Loucy (cell line): ENCODE measurements at regions not wholly inside any gene's neighbourhood (a gene's known extent, or its start where the extent isn't known, plus 50 kb on each side); places are given as distances from the start of the nearest gene placed in this dataset.

Source experiments
- H2AFZ ChIP-seq: fragments of 200-600 bp; sonication (generic); 2 replicates; pipeline ENCODE4 v1.6.0; 2016; ENCODE audit warnings: antibody characterized with exemption, mild to moderate bottlenecking, low read length, moderate library complexity
- H3F3A ChIP-seq: fragments of 200-600 bp; 2 replicates; pipeline ENCODE4 v1.6.0; 2016; ENCODE audit warnings: antibody characterized with exemption, low read depth, mild to moderate bottlenecking
- H3K27me3 ChIP-seq: fragments of 200-600 bp; sonication (generic); 2 replicates; pipeline ENCODE4 v1.6.1; 2014; ENCODE audit warnings: low read length, mild to moderate bottlenecking; ENCODE audit not compliant: insufficient read depth, poor library complexity, severe bottlenecking
- H3K36me3 ChIP-seq: fragments of 200-600 bp; sonication (generic); 2 replicates; pipeline ENCODE4 v1.6.1; 2016; ENCODE audit warnings: low read length; ENCODE audit not compliant: insufficient read depth
- H3K4me1 ChIP-seq: fragments of 200-600 bp; sonication (generic); 2 replicates; pipeline ENCODE4 v1.5.1; 2014; ENCODE audit warnings: low read length, mild to moderate bottlenecking; ENCODE audit not compliant: insufficient read depth, poor library complexity, severe bottlenecking
- H3K4me2 ChIP-seq: fragments of 200-600 bp; sonication (generic); 2 replicates; pipeline ENCODE4 v1.6.0; 2014; ENCODE audit warnings: antibody characterized with exemption, low read length, low read depth, mild to moderate bottlenecking; ENCODE audit not compliant: poor library complexity, severe bottlenecking
- H3K4me3 ChIP-seq: fragments of 200-600 bp; sonication (generic); 2 replicates; pipeline ENCODE4 v1.5.1; 2014; ENCODE audit warnings: low read length, mild to moderate bottlenecking, mixed read lengths; ENCODE audit not compliant: poor library complexity, severe bottlenecking
- H3K79me2 ChIP-seq: fragments of 200-600 bp; sonication (generic); 2 replicates; pipeline ENCODE4 v1.6.1; 2014; ENCODE audit warnings: low read length; ENCODE audit not compliant: insufficient read depth
- H3K9ac ChIP-seq: fragments of 200-600 bp; sonication (generic); 2 replicates; pipeline ENCODE4 v1.6.0; 2014; ENCODE audit warnings: mild to moderate bottlenecking, low read depth, low read length, moderate library complexity; ENCODE audit not compliant: poor library complexity, severe bottlenecking
- H3K9me2 ChIP-seq: fragments of 200-600 bp; sonication (generic); replicated peaks from 2 replicates; pipeline ENCODE4 v1.6.1; 2016; ENCODE audit warnings: low read depth, low read length, mixed read lengths
- H3K9me3 ChIP-seq: fragments of 200-600 bp; sonication (generic); 2 replicates; pipeline ENCODE4 v1.6.1; 2014; ENCODE audit warnings: mild to moderate bottlenecking, antibody characterized with exemption, low read length, low read depth; ENCODE audit not compliant: insufficient read depth
- H4K20me1 ChIP-seq: fragments of 200-600 bp; sonication (generic); 2 replicates; pipeline ENCODE4 v1.6.0; 2014; ENCODE audit warnings: antibody characterized with exemption, low read length, mild to moderate bottlenecking; ENCODE audit not compliant: insufficient read depth, poor library complexity, severe bottlenecking
- CTCF ChIP-seq: fragments of 200-600 bp; sonication (generic); conservative IDR thresholded peaks from 2 replicates; pipeline ENCODE4 v1.5.1; 2014; ENCODE audit warnings: mild to moderate bottlenecking, antibody characterized with exemption, low read length
- EZH2phosphoT487 ChIP-seq: fragments of 200-600 bp; IDR thresholded peaks from 2 replicates; pipeline ENCODE4 v1.6.1; 2018; ENCODE audit warnings: antibody characterized with exemption, mild to moderate bottlenecking, moderate library complexity, borderline replicate concordance

DNA sequence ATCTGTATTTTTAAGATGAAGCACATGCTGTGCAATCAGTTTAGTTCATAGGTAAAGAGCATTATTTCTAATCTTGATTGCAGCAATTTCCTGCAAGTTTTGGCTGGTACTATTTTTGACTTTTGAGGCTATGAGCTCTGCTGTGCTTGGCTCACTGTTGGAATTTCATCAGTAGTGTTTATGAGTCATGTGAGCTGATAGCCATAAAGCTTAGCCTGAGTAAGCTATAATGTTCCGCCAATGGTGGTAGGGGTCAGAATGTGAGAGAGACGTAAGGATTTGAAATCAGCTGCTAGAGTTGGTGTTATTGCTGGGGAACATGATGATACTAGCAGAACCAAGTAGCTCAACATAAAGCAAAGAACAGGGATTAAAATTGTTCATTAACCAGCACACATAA, 590.9 kb upstream of the GNPDA2 start:
- TF ChIP-seq EZH2phosphoT487 (no peak), CTCF (no peak)
- H3K79me2 ChIP-seq: no peaks in the 10 kb centered on the region
- H2AFZ ChIP-seq: no peak overlapping the region
- no peaks in the 10 kb centered on the region for H3K36me3 ChIP-seq
- H3K27me3 ChIP-seq: no peaks in the 10 kb centered on the region
- H4K20me1 ChIP-seq: no peaks in the 10 kb centered on the region
- H3F3A ChIP-seq: no peaks in the 10 kb centered on the region
- no peak overlapping the region for H3K4me2 ChIP-seq
- H3K9me2 ChIP-seq: no peaks in the 10 kb centered on the region
- H3K9ac ChIP-seq: no peak overlapping the region
- H3K4me3 ChIP-seq: no peak overlapping the region
- no peaks in the 10 kb centered on the region for H3K4me1 ChIP-seq
- no peaks in the 10 kb centered on the region for H3K9me3 ChIP-seq

DNA sequence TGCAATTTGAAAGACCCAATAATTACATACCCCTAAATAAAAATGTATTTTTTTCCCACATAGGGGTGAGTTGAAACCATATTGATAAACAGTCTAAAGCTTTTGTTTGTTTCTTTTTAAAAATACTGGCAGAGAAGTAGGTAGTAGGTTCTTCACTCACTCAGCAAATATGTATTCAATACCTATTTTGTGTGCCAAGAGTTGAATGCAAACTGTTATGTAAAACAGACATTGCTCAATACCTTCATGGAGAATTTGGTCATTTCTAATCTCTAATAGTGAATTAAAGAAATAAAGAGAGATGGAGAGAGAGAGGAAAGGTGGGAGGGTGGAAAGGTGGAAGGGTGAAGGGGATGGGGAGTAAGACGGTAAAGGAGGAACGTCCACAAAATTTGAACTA, 589.9 kb upstream of the GNPDA2 start:
- H3K36me3 ChIP-seq: no peaks in the 10 kb centered on the region
- H3K27me3 ChIP-seq: no peaks in the 10 kb centered on the region
- no peak overlapping the region for H3K4me2 ChIP-seq
- H3K9ac ChIP-seq: no peak overlapping the region
- no peaks in the 10 kb centered on the region for H4K20me1 ChIP-seq
- no peaks in the 10 kb centered on the region for H3K9me2 ChIP-seq
- no peak overlapping the region for H2AFZ ChIP-seq
- no peaks in the 10 kb centered on the region for H3K4me1 ChIP-seq
- H3K9me3 ChIP-seq: no peaks in the 10 kb centered on the region
- H3K4me3 ChIP-seq: no peak overlapping the region
- no peaks in the 10 kb centered on the region for H3K79me2 ChIP-seq
- TF ChIP-seq EZH2phosphoT487 (no peak), CTCF (no peak)
- H3F3A ChIP-seq: no peaks in the 10 kb centered on the region

DNA sequence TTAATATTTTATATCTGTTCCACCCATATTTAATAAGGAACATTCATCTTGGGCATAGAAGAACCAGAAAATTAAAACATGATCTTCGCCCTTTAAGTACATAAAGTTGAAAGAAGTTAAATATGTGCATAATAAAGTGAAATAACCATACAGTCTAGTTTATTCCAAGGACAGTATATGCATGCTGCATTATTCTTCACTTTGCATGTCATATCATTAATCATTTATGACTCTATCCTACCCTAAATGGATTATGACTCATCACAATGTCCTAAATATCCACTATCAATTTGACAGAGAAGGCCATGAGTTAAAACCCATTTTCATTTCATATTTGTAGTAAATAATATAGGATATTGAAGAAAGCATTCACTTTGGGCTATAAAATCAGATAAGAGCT, 576.5 kb upstream of the GNPDA2 start:
- H3F3A ChIP-seq: no peaks in the 10 kb centered on the region
- no peaks in the 10 kb centered on the region for H3K36me3 ChIP-seq
- no peak for TF ChIP-seq EZH2phosphoT487
- TF ChIP-seq CTCF: no peak
- H3K9me2 ChIP-seq: no peaks in the 10 kb centered on the region
- no peaks in the 10 kb centered on the region for H3K4me1 ChIP-seq
- H3K79me2 ChIP-seq: no peaks in the 10 kb centered on the region
- H3K4me2 ChIP-seq: no peak overlapping the region
- H2AFZ ChIP-seq: no peak overlapping the region
- no peak overlapping the region for H3K4me3 ChIP-seq
- H3K9me3 ChIP-seq: no peaks in the 10 kb centered on the region
- H4K20me1 ChIP-seq: no peaks in the 10 kb centered on the region
- no peaks in the 10 kb centered on the region for H3K27me3 ChIP-seq
- H3K9ac ChIP-seq: no peak overlapping the region
